SK-MEL-5 (cell line): ENCODE measurements at regions not wholly inside any gene's neighbourhood (a gene's known extent, or its start where the extent isn't known, plus 50 kb on each side); places are given as distances from the start of the nearest gene placed in this dataset.

ENCODE experiments used
- DNase-seq: peaks from one replicate; pipeline ENCODE4 v3.0.0-alpha.2; 2016; ENCODE audit warnings: low read depth, low spot score
- in situ Hi-C: cut with HindIII; loops from 2 replicates; pipeline ENCODE4 v1.10.0; 2016; ENCODE audit warnings: low sequenced_read_pairs, high pct_unique_total_duplicates, low pct_unique_long_range_greater_than_20kb

DNA sequence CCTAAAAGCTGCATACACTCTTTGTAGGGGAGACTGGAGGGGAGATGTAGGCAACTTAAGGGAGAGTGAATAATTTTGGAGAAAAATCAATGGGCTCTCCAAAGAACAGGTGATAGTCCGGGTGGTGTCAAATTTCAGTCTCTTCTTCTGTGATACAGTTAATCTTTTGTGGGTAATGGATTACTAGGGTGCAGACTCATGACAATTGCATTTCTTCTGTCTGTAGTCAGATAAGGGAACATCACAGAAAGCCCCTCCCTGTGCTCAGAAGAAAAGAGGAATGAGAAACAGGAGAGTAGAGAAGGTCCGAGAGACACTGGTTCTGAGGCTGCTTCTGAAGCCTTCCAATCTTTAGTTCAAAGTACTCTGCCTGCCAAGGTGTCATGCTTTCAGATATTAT, 1140.7 kb upstream of the LRRN3 start:
- in situ Hi-C loops: no loop called here

DNA sequence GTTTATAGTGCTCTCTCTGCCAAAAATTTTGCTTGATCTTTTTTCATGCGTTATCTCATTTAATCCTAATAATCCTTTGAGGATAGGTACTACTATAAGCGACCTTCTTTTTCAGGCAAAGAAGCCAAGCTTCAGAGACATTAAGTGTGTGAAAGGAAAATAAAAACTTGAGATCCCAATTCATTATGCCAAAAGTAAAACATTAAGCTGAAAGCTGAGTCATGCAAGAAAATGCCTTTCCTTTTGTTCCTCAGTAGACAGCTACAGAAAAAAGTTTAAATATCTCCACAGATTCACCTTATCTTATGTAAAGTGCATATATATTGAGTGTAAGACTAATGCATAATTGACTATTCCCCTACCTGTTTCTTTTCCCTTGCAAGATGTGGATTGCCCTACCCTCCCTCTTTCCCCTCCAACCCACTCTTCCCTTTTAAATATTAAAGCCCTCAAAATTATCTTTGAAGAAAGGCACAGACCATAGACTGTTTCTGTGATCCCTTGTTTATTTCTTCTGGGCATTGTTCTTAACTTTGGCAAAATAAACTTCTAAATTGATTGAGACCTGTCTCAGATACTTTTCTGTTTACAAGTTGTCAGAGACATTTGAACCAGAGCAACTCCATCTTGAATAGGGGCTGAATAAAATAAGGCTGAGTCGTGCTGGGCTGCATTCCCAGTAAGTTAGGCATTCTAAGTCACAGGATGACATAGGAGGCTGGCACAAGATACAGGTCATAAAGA, 1139.9 kb upstream of the LRRN3 start:
- no peak for DNase-seq
- in situ Hi-C loops: no loop called here

More for the DNA sequence above, 1140.7 kb upstream of the LRRN3 start:
- no peak for DNase-seq

DNA sequence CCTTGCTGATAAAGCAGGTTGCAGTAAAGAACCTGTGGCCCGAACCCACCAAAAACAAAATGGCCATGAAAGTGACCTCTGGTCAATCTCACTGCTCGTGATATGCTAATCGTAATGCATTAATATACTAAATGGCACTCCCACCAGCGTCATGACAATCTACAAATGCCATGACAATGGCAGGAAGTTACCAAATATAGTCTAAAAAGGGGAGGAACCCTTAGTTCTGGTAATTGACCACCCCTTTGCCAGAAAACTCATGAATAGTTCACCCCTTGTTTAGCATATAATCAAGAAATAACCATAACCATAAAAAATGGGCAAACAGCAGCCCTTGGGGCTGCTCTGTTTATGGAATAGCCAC, 1139.4 kb upstream of the LRRN3 start:
- in situ Hi-C loops: no loop called here
- no peak for DNase-seq

DNA sequence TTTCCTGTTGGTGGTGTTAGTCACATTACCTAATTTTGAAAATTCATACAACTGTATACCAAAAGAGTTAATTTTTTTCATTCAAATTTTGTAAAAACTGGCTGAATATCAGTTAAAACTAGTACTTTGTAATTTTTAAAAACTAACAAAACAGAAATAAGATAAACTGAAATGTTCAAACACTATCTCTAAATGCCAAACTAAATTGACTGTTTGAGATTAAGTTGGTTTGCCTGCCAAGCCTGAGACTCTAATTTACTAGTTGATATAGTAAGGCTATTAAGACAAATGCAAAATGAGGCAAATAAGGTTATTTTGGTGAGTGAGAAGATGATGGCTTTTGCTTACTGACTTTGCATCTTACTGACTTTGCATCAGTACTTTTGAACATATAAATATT, 1134.9 kb upstream of the LRRN3 start:
- in situ Hi-C loops: no loop called here
- no peak for DNase-seq

DNA sequence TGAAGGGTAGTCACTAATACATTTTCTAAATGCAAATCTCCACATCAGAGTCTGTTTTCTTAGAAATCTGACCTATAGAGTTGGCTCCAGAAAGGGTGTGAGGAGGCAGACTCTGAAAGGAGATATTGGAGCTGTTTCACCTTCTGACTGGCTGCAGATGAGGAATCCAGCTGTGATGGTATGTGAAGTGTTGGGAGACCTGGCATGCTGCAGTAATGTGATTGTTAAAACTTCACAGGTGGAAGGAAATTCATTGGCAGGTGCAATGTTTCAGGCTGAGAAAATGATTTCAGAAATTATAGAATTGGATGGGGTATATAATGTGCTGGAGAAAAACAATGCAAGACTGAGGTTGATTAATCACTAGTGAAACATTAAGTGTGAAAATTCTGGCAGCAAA, 1134.0 kb upstream of the LRRN3 start:
- DNase-seq: no peak
- in situ Hi-C loops: no loop called here

DNA sequence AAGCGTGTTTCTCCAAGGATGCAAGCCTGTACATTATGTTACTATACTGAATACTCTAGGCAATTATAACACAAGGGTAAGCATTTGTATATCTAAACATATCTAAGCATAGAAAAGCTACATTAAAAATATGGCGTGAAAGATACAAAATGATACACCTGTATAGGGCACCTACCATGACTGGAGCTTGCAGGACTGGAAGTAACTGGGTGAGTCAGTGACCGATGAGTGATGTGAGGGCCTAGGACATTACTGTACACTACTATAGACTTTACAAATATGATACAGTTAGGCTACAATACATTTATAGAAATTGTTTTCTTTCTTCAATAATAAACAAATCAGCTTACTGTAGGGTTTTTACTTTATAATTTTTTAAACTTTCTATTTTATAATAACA, 1127.2 kb upstream of the LRRN3 start:
- DNase-seq: no peak
- in situ Hi-C loops: no loop called here

DNA sequence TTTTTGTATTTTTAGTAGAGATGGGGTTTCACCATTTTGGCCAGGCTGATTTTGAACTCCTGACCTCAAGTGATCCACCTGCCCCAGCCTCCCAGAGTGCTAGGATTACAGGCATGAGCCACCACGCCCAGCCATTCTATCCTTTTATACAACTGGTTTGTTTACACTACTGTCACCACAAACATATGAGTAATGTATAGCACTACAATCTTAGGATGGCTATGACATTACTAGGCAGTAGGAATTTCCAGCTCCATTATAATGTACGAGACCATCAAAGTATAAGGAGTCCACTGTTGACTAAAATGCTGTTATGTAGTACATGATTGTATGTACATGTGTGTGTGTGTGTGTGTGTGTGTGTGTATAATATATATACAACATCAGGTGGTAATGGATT, 1126.1 kb upstream of the LRRN3 start:
- DNase-seq: no peak
- in situ Hi-C loops: no loop called here

DNA sequence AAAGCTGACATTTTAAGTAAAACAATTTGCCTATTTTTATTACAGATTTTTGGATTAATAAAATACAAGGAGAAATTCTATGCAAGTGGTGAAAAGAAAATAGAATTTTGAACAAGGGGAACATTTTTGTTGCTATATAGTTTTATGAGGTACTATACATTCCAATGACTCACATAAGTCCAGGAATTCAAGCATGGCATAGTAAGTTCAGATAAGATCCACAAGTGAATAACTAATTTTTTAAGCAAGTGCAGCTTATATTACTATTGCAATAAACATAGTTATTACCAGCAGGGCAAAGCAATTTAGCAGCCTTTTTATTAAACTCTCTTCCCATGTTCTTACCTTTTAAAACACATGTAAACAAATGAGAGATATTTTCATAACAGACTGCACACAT, 1123.5 kb upstream of the LRRN3 start:
- in situ Hi-C loops: no loop called here

DNA sequence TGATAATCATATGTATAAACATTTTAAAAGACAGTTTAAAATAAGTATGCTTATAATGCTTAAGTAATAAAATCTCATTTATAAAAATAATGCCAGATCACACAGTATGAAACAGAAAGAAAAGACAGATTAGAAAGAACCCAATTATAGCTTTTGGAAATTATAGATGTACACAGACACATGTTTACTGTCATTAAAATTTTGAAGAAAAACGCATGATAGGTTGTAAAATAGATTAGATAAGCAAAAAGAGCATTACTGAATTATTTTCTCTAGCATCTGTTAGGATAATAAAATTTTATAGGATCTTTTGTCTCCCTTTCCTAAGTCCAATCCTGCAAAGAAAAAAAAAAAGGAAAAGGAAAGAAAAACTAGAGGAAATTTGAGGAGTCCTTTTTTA, 1107.3 kb upstream of the LRRN3 start:
- no peak for DNase-seq
- in situ Hi-C loops: no loop called here

More for the DNA sequence above, 1123.5 kb upstream of the LRRN3 start:
- DNase-seq: no peak

DNA sequence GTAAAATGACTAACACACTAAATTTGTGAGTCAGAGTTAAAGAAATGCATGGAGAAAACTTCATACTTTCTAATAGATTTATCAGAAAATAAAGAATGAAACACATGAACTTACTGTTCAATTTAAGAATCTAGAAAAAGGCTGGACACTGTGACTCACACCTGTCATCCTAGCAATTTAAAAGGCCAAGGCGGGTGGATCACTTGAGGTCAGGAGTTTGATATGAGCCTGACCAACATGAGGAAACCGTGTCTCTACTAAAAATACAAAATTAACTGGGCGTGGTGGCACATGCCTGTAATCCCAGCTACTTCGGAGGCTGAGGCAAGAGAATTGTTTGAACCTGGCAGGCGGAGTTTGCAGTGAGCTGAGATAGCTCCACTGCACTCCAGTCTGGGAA, 1106.2 kb upstream of the LRRN3 start:
- in situ Hi-C loops: no loop called here
- DNase-seq: no peak

DNA sequence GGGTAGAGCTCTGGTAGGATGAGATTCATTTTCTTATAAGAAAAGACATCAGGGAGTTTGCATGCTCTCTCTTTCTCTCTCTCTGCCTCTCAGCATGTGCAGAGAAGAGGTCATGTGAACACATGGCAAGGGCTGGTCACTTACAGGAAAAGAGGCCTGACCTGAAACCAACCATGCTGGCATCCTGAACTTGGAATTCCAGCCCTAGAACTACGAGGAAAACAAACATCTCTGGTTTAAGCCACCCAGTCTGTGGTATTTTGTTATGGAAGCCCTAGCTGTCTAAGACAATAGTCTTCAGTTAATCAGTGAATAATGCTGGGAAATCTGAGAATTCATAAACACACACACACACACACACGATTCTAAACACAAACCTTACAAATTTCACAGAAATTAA, 1104.2 kb upstream of the LRRN3 start:
- in situ Hi-C loops: no loop called here
- DNase-seq: no peak

DNA sequence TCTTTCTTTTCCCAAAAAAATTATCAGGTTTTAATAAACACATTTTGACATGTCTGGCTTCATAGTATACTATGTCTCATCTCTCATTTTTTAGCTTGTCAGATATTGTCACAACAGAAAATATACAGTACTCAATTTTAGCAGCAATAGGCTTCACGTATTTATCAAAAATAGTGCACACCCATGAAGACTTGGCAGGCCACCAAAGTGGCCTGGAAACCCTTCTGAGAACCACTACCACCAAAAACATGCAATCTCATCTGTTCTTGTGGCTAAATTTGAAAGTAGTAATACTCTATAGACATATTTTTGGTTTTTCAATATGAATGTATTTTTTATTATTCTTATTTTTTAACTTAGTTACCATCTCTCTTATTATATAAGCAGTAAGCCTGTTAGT, 1094.5 kb upstream of the LRRN3 start:
- in situ Hi-C loops: no loop called here
- DNase-seq: no peak

DNA sequence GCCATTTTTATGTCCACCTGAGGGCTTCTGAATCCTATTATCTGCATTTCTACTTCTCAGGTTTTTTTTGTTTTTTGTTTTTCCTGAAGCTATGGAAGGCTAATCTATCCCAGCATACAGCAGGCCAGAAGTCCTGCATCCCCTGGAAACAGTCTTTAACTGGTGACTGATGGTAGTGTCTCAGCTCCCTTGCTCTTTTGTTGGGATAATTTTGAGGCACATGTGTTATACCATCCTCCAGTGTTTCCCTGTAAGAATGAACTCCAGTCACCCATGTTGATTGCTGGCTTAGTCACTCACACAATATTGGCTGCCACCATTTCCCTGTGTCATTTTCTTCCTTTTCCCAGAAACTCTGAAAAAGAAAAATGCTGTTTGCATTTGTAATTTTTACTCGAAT, 1094.0 kb upstream of the LRRN3 start:
- DNase-seq: no peak
- in situ Hi-C loops: no loop called here

DNA sequence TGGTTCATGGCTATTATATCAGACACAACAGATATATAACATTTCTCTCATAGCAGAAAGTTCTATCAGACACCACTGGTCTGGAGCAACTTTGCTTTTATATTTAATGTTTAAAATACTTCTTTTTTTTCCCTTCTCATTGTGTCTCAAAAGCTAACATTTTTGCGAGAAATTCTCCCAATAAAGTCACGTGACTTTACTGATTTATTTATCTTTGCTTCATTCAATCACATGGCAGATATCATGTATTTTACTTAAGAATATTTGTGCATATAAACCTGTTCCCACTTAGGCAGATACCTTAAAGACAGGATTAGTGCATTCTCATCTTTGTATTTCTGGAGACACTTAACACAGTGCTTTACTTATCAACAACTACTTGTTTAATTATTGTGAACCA, 1093.1 kb upstream of the LRRN3 start:
- DNase-seq: no peak
- in situ Hi-C loops: no loop called here

DNA sequence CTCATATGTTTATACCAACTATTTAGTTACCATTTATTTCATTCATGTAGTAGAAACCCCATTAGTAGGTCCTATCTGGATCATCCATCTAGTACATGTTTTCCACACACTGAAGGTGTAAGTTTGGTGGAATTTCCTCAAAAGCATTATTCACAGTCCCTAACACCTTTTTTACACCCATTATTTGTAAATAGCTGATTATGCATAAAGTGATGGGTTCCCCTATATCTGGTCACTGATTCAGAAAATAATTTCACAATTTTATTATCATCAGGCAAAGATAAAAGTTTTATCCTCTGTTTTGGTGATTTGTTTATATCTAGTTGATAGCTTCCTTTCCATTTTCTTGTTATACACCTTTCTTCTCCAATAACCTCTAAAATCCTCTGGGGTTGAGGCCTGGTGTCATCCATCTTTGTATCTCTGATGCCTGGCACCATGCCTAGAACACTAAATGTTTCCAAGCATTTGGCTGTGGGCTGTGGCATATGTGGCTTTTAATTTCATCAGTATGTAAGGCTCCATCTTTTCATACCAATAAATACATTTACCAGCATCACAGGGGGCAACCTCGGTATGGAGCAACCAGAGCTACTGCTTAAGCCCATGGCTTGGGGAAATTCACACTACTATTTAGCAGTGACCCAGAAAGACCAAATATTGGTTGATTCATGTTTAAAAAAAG, 1089.5 kb upstream of the LRRN3 start:
- DNase-seq: no peak
- in situ Hi-C loops: no loop called here

DNA sequence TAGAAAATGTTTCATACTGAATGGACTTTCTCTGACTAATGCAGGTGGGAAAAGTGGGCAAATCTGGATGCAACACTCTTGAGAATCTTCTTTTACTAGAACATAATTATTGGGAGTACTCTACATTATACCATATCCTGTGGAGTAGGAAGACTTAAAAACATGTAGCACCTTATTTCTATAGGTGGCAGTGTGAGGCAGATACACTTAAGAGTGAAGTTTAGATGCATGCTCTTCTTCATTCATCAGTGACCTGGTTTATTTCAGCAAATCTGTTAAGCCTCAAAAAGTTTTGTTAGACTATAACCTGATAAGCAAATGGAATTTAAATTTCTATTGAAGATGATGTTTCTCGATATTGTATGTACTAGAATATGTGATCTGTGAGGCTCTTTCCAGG, 1087.1 kb upstream of the LRRN3 start:
- no peak for DNase-seq
- in situ Hi-C loops: no loop called here

DNA sequence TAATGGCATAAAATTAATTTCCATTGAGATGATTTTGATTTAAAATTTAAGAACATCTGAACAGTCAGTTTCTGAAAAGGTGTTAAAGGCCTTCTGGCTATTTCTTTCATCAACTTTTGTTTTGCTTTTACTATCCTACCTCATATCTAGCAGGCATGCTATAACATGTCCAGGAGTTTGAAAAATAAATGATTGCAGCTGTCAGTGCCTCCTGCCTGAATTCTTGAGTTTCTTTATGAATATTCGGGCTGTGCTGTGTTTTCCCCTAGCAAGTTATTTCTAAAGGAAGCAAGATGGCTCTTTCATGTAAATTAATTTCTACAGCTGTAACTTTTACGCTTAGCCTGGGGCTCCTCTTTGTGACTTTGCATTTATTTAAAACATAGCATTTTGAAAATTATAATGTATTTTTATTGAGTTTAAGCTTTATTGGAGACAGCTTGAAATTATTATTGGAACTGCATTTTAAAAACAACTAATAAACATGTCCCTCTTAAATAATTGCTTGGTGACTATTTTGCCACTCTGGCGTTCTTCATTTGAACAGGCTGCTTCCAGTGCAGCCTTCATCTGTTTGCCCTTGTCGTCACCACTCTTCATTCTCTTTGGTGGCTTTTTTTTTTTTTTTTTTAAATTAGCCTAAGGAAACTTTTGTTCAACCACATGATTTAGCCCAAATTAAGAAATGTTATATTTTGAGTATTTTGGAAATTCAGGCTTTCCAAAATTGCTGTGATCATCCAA, 1083.4 kb upstream of the LRRN3 start:
- DNase-seq: no peak
- in situ Hi-C loops: no loop called here

DNA sequence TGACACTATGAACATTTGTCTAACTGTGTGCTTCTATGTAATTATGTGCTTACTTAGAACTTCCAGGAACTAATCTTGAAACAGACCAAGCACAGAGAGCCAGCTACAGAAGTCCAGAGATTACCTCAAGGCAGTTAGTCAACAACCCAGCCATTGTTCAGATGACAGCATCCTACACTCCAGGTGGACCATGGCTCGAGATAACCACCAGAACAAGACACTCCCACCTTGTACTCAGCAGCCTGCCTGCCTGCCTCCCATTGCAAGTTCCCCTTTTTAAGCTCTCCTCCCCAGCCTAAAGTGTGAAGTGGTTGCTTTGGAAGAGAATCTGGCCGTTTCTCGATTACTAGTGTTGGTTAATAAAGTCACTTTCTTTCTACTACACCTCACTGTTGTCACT, 1080.6 kb upstream of the LRRN3 start:
- in situ Hi-C loops: no loop called here
- DNase-seq: no peak

DNA sequence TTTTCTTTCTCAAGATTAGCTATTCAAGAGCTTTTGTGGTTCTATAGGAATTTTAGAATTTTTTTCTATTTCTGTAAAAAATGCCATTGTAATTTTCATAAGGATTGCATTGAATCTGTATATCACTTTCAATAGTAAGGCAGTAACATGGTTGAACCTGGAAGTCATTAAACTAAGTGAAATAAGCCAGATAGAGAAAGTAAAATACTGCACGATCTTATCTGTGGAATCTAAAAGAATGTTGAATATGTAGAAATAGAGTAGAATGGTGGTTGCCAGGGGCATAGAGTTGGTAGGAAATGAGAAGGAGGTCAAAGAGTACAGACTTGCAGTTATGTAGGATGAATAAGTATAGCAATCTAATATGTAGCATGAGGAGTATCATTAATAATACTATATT, 1073.5 kb upstream of the LRRN3 start:
- in situ Hi-C loops: no loop called here
- no peak for DNase-seq
